ENCODE measurements at regions not wholly inside any gene's neighbourhood (a gene's known extent, or its start where the extent isn't known, plus 50 kb on each side); places are given as distances from the start of the nearest gene placed in this dataset.

- H3K27me3 ChIP-seq (replicated peaks; ENCODE audit: insufficient read depth, low read length) = no peaks in the 10 kb centered on the region
- DNase-seq = no peak
Observed at GRCh38 chr2:8527676-8528075, 154.2 kb upstream of the ID2 start.

GRCh38 chr2:8528863-8529262 lies 153.0 kb upstream of the ID2 start:
- TF ChIP-seq EZH2phosphoT487 (IDR thresholded peaks at IDR 0.05; ENCODE audit: low read length) (no peak), EZH2 (optimal IDR thresholded peaks at IDR 0.05; ENCODE audit: low read depth, low read length) (no peak)
- TF ChIP-seq, protein P1, sequence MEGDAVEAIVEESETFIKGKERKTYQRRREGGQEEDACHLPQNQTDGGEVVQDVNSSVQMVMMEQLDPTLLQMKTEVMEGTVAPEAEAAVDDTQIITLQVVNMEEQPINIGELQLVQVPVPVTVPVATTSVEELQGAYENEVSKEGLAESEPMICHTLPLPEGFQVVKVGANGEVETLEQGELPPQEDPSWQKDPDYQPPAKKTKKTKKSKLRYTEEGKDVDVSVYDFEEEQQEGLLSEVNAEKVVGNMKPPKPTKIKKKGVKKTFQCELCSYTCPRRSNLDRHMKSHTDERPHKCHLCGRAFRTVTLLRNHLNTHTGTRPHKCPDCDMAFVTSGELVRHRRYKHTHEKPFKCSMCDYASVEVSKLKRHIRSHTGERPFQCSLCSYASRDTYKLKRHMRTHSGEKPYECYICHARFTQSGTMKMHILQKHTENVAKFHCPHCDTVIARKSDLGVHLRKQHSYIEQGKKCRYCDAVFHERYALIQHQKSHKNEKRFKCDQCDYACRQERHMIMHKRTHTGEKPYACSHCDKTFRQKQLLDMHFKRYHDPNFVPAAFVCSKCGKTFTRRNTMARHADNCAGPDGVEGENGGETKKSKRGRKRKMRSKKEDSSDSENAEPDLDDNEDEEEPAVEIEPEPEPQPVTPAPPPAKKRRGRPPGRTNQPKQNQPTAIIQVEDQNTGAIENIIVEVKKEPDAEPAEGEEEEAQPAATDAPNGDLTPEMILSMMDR (IDR thresholded peaks at IDR 0.05; ENCODE audit: low read length) = no peak
- H3K27ac ChIP-seq (ENCODE audit: low read length) = no peak overlapping the region
- H3K9me2 ChIP-seq (replicated peaks; ENCODE audit: insufficient read depth, low read length) = no peaks in the 10 kb centered on the region
- no peak overlapping the region for H3K4me3 ChIP-seq (ENCODE audit: low read length)
- H2AFZ ChIP-seq (ENCODE audit: low read length) = no peak overlapping the region
- H3K9me3 ChIP-seq (replicated peaks; ENCODE audit: insufficient read depth, low read length) = no peaks in the 10 kb centered on the region
- no peaks in the 10 kb centered on the region for H4K20me1 ChIP-seq (ENCODE audit: insufficient read depth, low read length)
- H3K4me1 ChIP-seq (ENCODE audit: low read length) = peaks cover 25% of the 10 kb centered on the region
- no peak overlapping the region for H3K4me2 ChIP-seq (ENCODE audit: low read depth, low read length)
- no peaks in the 10 kb centered on the region for H3K79me2 ChIP-seq (ENCODE audit: low read length)
- H3K27me3 ChIP-seq (replicated peaks; ENCODE audit: insufficient read depth, low read length) = no peaks in the 10 kb centered on the region
- H3F3A ChIP-seq (ENCODE audit: insufficient read depth, low read length) = peaks cover 11% of the 10 kb centered on the region; the same call in 1 of the 2 replicates
- no peak for DNase-seq
- no peaks in the 10 kb centered on the region for H3K36me3 ChIP-seq (replicated peaks; ENCODE audit: insufficient read depth, low read length)
- no peak overlapping the region for H3K9ac ChIP-seq (ENCODE audit: low read length)

More at GRCh38 chr2:8527676-8528075, 154.2 kb upstream of the ID2 start:
- H3K9me3 ChIP-seq (replicated peaks; ENCODE audit: insufficient read depth, low read length) = no peaks in the 10 kb centered on the region
- H3K9ac ChIP-seq (ENCODE audit: low read length) = no peak overlapping the region
- H3K4me3 ChIP-seq (ENCODE audit: low read length) = no peak overlapping the region
- H3K4me2 ChIP-seq (ENCODE audit: low read depth, low read length) = no peak overlapping the region
- TF ChIP-seq EZH2phosphoT487 (IDR thresholded peaks at IDR 0.05; ENCODE audit: low read length) (no peak), EZH2 (optimal IDR thresholded peaks at IDR 0.05; ENCODE audit: low read depth, low read length) (no peak)
- TF ChIP-seq, protein P1 (IDR thresholded peaks at IDR 0.05; ENCODE audit: low read length) = no peak
- no peaks in the 10 kb centered on the region for H4K20me1 ChIP-seq (ENCODE audit: insufficient read depth, low read length)
- no peaks in the 10 kb centered on the region for H3K36me3 ChIP-seq (replicated peaks; ENCODE audit: insufficient read depth, low read length)
- H3K27ac ChIP-seq (ENCODE audit: low read length) = no peak overlapping the region
- peaks cover 37% of the 10 kb centered on the region for H3K4me1 ChIP-seq (ENCODE audit: low read length)
- H3K9me2 ChIP-seq (replicated peaks; ENCODE audit: insufficient read depth, low read length) = no peaks in the 10 kb centered on the region
- peaks cover 23% of the 10 kb centered on the region for H3F3A ChIP-seq (ENCODE audit: insufficient read depth, low read length)
- H3K79me2 ChIP-seq (ENCODE audit: low read length) = no peaks in the 10 kb centered on the region
- no peak overlapping the region for H2AFZ ChIP-seq (ENCODE audit: low read length)

GRCh38 chr2:8529706-8530277 lies 152.1 kb upstream of the ID2 start:
- no peak overlapping the region for H3K9ac ChIP-seq (ENCODE audit: low read length)
- H4K20me1 ChIP-seq (ENCODE audit: insufficient read depth, low read length) = no peaks in the 10 kb centered on the region
- H3K4me1 ChIP-seq (ENCODE audit: low read length) = peaks cover 16% of the 10 kb centered on the region
- TF ChIP-seq EZH2phosphoT487 (IDR thresholded peaks at IDR 0.05; ENCODE audit: low read length) (no peak), EZH2 (optimal IDR thresholded peaks at IDR 0.05; ENCODE audit: low read depth, low read length) (no peak)
- no peaks in the 10 kb centered on the region for H3K9me2 ChIP-seq (replicated peaks; ENCODE audit: insufficient read depth, low read length)
- H3K4me3 ChIP-seq (ENCODE audit: low read length) = no peak overlapping the region
- H2AFZ ChIP-seq (ENCODE audit: low read length) = no peak overlapping the region
- H3K9me3 ChIP-seq (replicated peaks; ENCODE audit: insufficient read depth, low read length) = no peaks in the 10 kb centered on the region
- H3F3A ChIP-seq (ENCODE audit: insufficient read depth, low read length) = peaks cover 6% of the 10 kb centered on the region; the same call in 1 of the 2 replicates
- no peaks in the 10 kb centered on the region for H3K36me3 ChIP-seq (replicated peaks; ENCODE audit: insufficient read depth, low read length)
- H3K4me2 ChIP-seq (ENCODE audit: low read depth, low read length) = no peak overlapping the region
- H3K27me3 ChIP-seq (replicated peaks; ENCODE audit: insufficient read depth, low read length) = no peaks in the 10 kb centered on the region
- H3K27ac ChIP-seq (ENCODE audit: low read length) = no peak overlapping the region
- no peak for DNase-seq
- H3K79me2 ChIP-seq (ENCODE audit: low read length) = no peaks in the 10 kb centered on the region

- TF ChIP-seq EZH2 (optimal IDR thresholded peaks at IDR 0.05; ENCODE audit: low read depth, low read length) (no peak), EZH2phosphoT487 (IDR thresholded peaks at IDR 0.05; ENCODE audit: low read length) (no peak)
- TF ChIP-seq, protein P1 (IDR thresholded peaks at IDR 0.05; ENCODE audit: low read length) = no peak
- no peaks in the 10 kb centered on the region for H3K79me2 ChIP-seq (ENCODE audit: low read length)
- no peaks in the 10 kb centered on the region for H3F3A ChIP-seq (ENCODE audit: insufficient read depth, low read length)
- no peak overlapping the region for H3K4me3 ChIP-seq (ENCODE audit: low read length)
- no peak overlapping the region for H3K4me2 ChIP-seq (ENCODE audit: low read depth, low read length)
- no peak overlapping the region for H2AFZ ChIP-seq (ENCODE audit: low read length)
- no peaks in the 10 kb centered on the region for H3K36me3 ChIP-seq (replicated peaks; ENCODE audit: insufficient read depth, low read length)
- H3K27me3 ChIP-seq (replicated peaks; ENCODE audit: insufficient read depth, low read length) = no peaks in the 10 kb centered on the region
- no peak overlapping the region for H3K27ac ChIP-seq (ENCODE audit: low read length)
- DNase-seq = no peak
- no peaks in the 10 kb centered on the region for H3K9me2 ChIP-seq (replicated peaks; ENCODE audit: insufficient read depth, low read length)
- no peaks in the 10 kb centered on the region for H4K20me1 ChIP-seq (ENCODE audit: insufficient read depth, low read length)
- no peaks in the 10 kb centered on the region for H3K4me1 ChIP-seq (ENCODE audit: low read length)
- H3K9me3 ChIP-seq (replicated peaks; ENCODE audit: insufficient read depth, low read length) = no peaks in the 10 kb centered on the region
- H3K9ac ChIP-seq (ENCODE audit: low read length) = no peak overlapping the region
Observed at GRCh38 chr2:8531481-8531880, 150.4 kb upstream of the ID2 start.
